ENCODE measurements at regions not wholly inside any gene's neighbourhood (a gene's known extent, or its start where the extent isn't known, plus 50 kb on each side); places are given as distances from the start of the nearest gene placed in this dataset.

GRCh38 chr2:16194096-16194390, 253.7 kb downstream of the MYCN start:
- H3K27ac ChIP-seq, result no peak overlapping the region
- no peaks in the 10 kb centered on the region for H3K27me3 ChIP-seq (ENCODE audit: insufficient read depth, low read depth, severe bottlenecking)
- DNase-seq, result no peak
- no peak overlapping the region for H3K4me3 ChIP-seq (ENCODE audit: low read depth, low read length)
- H3K36me3 ChIP-seq, result no peaks in the 10 kb centered on the region
- TF ChIP-seq, protein P1, sequence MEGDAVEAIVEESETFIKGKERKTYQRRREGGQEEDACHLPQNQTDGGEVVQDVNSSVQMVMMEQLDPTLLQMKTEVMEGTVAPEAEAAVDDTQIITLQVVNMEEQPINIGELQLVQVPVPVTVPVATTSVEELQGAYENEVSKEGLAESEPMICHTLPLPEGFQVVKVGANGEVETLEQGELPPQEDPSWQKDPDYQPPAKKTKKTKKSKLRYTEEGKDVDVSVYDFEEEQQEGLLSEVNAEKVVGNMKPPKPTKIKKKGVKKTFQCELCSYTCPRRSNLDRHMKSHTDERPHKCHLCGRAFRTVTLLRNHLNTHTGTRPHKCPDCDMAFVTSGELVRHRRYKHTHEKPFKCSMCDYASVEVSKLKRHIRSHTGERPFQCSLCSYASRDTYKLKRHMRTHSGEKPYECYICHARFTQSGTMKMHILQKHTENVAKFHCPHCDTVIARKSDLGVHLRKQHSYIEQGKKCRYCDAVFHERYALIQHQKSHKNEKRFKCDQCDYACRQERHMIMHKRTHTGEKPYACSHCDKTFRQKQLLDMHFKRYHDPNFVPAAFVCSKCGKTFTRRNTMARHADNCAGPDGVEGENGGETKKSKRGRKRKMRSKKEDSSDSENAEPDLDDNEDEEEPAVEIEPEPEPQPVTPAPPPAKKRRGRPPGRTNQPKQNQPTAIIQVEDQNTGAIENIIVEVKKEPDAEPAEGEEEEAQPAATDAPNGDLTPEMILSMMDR (IDR thresholded peaks at IDR 0.05; ENCODE audit: low read depth, low read length), result no peak
- H3K9me3 ChIP-seq (ENCODE audit: severe bottlenecking), result no peaks in the 10 kb centered on the region

GRCh38 chr2:16192416-16193216, 252.3 kb downstream of the MYCN start:
- DNase-seq, result no peak
- no peaks in the 10 kb centered on the region for H3K27me3 ChIP-seq (ENCODE audit: insufficient read depth, low read depth, severe bottlenecking)
- TF ChIP-seq, protein P1 (IDR thresholded peaks at IDR 0.05; ENCODE audit: low read depth, low read length), result no peak
- H3K36me3 ChIP-seq, result no peaks in the 10 kb centered on the region
- H3K4me3 ChIP-seq (ENCODE audit: low read depth, low read length), result no peak overlapping the region
- H3K27ac ChIP-seq, result no peak overlapping the region
- H3K9me3 ChIP-seq (ENCODE audit: severe bottlenecking), result no peaks in the 10 kb centered on the region

DNA sequence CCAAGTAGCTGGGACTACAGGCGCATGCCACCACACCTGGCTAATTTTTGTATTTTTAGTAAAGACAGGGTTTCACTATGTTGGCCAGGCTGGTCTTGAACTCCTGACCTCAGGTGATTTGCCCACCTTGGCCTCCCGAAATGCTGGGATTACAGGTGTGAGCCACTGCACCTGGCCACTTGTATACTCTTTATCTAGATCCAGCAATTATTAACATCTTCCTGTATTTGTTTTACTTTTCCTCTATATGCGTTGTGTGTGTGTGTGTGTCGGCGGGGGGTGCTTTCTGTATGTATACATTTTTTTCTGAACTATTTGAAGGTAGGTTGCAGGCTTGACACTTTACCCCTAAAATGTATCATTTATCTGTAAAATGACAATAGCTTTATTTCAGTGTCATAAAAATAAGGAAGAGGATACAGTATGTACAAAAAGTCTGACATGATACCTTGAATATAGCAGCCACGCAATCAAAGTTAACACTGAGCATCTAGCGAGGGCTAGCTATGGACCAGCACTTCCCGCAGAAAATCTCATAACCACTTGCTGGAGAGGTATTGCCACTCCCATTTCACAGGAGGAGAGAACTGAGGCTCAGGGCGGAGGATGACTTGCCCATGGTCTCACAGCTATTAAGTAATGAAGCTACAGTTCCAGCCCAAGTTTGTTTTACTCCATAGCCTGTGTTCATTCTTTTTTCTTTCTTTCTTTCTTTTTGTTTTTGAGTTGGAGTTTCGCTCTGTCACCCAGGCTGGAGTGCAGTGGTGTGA, 251.3 kb downstream of the MYCN start:
- Histone ChIP-seq H3K27me3 (ENCODE audit: insufficient read depth, low read depth, severe bottlenecking) (no peaks in the 10 kb centered on the region), H3K4me3 (ENCODE audit: low read depth, low read length) (no peak overlapping the region), H3K9me3 (ENCODE audit: severe bottlenecking) (no peaks in the 10 kb centered on the region), H3K27ac (no peak overlapping the region), H3K36me3 (no peaks in the 10 kb centered on the region)
- TF ChIP-seq, protein P1 (IDR thresholded peaks at IDR 0.05; ENCODE audit: low read depth, low read length), result no peak
- no peak for DNase-seq

DNA sequence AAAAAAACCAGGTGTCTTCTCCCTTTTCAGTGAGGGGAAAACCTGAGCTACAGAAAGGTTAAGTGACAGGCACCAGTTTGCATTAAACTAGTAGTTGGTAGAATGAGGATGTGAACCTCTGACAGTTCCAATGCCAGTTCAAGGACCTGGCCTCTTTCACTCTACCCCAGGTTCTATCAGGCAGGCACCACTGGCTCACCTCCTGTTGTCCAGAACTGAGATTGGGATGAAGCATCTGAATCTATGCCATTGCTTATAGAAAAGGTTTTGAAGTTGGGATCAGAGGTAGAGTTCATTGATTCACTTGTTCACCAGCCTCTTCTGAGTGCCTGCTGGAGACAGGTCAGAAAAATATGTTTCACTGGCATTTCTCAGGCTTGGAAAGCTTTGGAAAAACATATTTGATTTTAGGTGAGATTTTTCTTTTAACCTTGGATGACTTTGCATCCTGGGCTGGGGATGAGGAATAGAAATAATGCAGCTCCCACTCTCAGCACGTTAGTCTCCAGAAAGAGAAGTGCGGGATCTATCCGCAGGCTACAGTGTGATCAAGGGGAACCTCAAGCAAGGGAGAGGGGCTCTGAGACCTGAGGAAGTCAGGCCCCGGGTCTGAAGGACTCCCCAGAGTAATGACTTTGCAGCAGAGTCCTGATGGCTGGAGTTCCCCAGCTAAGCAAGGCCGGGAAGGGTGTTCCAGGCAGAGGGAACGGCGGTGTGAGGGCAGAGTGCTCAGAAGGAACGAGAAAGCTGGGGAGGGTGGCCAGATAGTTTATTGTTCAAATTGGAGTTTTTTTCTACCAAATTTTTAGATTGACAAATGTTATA, 250.3 kb downstream of the MYCN start:
- Histone ChIP-seq H3K27ac (no peak overlapping the region), H3K4me3 (ENCODE audit: low read depth, low read length) (no peak overlapping the region), H3K9me3 (ENCODE audit: severe bottlenecking) (no peaks in the 10 kb centered on the region), H3K27me3 (ENCODE audit: insufficient read depth, low read depth, severe bottlenecking) (no peaks in the 10 kb centered on the region), H3K36me3 (no peaks in the 10 kb centered on the region)
- TF ChIP-seq, protein P1 (IDR thresholded peaks at IDR 0.05; ENCODE audit: low read depth, low read length), result no peak
- DNase-seq, result no peak

GRCh38 chr2:16189836-16190160, 249.4 kb downstream of the MYCN start:
- Histone ChIP-seq H3K9me3 (ENCODE audit: severe bottlenecking) (no peaks in the 10 kb centered on the region), H3K36me3 (no peaks in the 10 kb centered on the region), H3K4me3 (ENCODE audit: low read depth, low read length) (no peak overlapping the region), H3K27me3 (ENCODE audit: insufficient read depth, low read depth, severe bottlenecking) (no peaks in the 10 kb centered on the region), H3K27ac (no peak overlapping the region)
- no peak for DNase-seq
- TF ChIP-seq, protein P1 (IDR thresholded peaks at IDR 0.05; ENCODE audit: low read depth, low read length), result no peak

Data from WERI-Rb-1 (cell line).